H7 (cell line): ENCODE measurements at regions not wholly inside any gene's neighbourhood (a gene's known extent, or its start where the extent isn't known, plus 50 kb on each side); places are given as distances from the start of the nearest gene placed in this dataset.
"Not testable (repeated sequence)": the region's sequence is repeated elsewhere in the genome, so short reads cannot be mapped to it uniquely, and the experiment has no call there.

ENCODE experiments used
- DNase-seq: peaks from one replicate; pipeline ENCODE4 v3.0.0; 2012
- H3K27me3 ChIP-seq: 2 replicates; pipeline ENCODE4 v1.6.0; 2011; ENCODE audit warnings: mild to moderate bottlenecking, low read length; ENCODE audit not compliant: control insufficient read depth, insufficient read depth
- H3K36me3 ChIP-seq: replicated peaks from 2 replicates; pipeline ENCODE4 v1.5.1; 2011; ENCODE audit warnings: low read length; ENCODE audit not compliant: control insufficient read depth, insufficient read depth
- H3K4me3 ChIP-seq: 2 replicates; pipeline ENCODE4 v1.5.1; 2011; ENCODE audit warnings: low read depth, mild to moderate bottlenecking, control low read depth, low read length, moderate library complexity; ENCODE audit not compliant: insufficient read depth

GRCh38 chr18:9038277-9038871 lies 64.1 kb upstream of the NDUFV2 start:
- H3K4me3 ChIP-seq, result no peak overlapping the region
- H3K36me3 ChIP-seq, result no peaks in the 10 kb centered on the region
- no peaks in the 10 kb centered on the region for H3K27me3 ChIP-seq
- no peak for DNase-seq

DNA sequence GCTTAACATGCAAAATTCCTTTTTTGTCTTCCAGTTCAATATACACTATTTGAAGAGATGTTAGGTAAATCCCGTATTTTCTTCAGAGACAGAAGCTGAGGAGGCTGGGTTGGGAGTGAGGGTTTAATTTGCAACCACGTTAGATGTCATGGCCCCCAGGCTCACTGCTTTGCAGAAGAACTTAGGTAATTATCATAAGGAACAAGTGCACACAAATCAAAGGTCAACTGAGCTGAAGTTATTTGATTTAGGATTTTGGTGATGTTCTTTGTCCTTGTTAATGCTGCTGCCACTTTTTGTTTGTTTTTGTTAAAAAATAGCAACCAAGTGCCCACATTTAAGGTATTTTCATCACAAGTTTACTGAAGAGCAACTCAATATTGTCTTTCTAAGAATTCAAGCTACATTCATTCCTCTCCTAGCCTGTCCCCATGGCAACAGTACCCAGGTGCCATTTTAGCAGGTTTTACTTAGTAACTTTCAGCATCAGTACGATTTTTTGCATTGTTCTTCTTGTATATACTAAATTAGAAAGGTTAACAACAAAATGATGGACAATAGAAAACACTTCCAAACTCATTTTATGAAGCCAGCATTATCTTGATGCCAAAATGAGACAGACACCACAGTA lies 62.9 kb upstream of the NDUFV2 start:
- DNase-seq, result no peak
- Histone ChIP-seq H3K27me3 (no peaks in the 10 kb centered on the region), H3K36me3 (no peaks in the 10 kb centered on the region), H3K4me3 (no peak overlapping the region)

DNA sequence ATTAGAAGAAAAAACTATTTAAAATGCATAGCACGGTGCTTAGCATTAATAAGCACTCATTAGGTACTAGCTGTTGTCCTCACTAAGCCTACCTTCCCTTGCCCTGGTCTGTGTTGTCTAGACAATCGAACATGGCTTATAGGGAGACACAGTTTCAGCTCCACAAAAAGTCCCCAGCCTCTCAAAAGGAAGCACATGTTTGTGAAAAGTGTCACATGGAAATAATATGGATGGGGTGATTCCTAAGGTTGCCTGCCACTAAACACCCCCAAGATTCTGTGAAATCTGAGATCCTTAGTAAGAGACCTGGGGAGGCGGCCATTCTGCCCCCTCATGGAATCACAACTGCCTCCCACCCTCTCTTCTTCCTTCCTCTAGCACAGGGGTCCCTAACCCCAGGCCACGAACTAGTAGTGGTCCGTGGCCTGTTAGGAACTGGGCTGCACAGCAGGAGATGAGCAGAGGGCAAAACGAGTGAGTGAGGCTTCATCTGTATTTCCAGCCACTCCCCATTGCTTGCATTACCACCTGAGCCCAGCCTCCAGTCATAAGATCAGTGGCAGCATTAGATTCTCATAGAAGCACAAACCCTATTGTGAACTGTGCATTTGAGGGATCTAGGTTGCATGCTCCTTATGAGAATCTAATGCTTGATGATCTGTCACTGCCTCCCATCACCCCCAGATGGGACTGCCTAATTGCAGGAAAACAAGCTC lies 59.6 kb upstream of the NDUFV2 start:
- H3K27me3 ChIP-seq, result no peaks in the 10 kb centered on the region

GRCh38 chr18:9043581-9043980 lies 58.9 kb upstream of the NDUFV2 start:
- no peaks in the 10 kb centered on the region for H3K36me3 ChIP-seq
- H3K4me3 ChIP-seq, result no peak overlapping the region
- DNase-seq, result no peak
- no peaks in the 10 kb centered on the region for H3K27me3 ChIP-seq

More for the DNA sequence above, 59.6 kb upstream of the NDUFV2 start:
- H3K4me3 ChIP-seq, result no peak overlapping the region
- H3K36me3 ChIP-seq, result no peaks in the 10 kb centered on the region
- DNase-seq, result no peak

- Histone ChIP-seq H3K27me3 (no peaks in the 10 kb centered on the region), H3K36me3 (no peaks in the 10 kb centered on the region), H3K4me3 (no peak overlapping the region)
- DNase-seq, result no peak
Measured at GRCh38 chr18:9047715-9048114, 54.8 kb upstream of the NDUFV2 start.

GRCh38 chr18:9048236-9048635 lies 54.3 kb upstream of the NDUFV2 start:
- Histone ChIP-seq H3K36me3 (no peaks in the 10 kb centered on the region), H3K4me3 (no peak overlapping the region), H3K27me3 (no peaks in the 10 kb centered on the region)
- DNase-seq, result no peak

GRCh38 chr18:9048808-9049494 lies 53.5 kb upstream of the NDUFV2 start:
- no peak for DNase-seq
- no peaks in the 10 kb centered on the region for H3K36me3 ChIP-seq
- no peak overlapping the region for H3K4me3 ChIP-seq
- no peaks in the 10 kb centered on the region for H3K27me3 ChIP-seq

DNA sequence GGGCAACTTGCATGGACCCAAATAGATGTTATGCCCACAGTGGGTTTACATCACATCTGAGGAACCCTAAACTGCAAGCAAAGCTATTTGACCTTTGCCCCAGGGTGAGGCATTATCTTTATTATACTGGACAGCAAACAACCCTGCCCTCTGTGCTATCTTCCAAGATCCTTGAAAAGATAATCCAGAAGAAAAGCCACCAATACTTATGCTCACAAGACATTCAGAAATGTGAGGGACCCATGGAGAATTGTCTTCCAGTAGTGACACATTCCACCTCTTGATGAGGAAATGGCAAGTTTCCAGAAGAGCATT lies 53.0 kb upstream of the NDUFV2 start:
- H3K36me3 ChIP-seq, result no peaks in the 10 kb centered on the region
- H3K27me3 ChIP-seq, result no peaks in the 10 kb centered on the region
- no peak for DNase-seq
- no peak overlapping the region for H3K4me3 ChIP-seq

DNA sequence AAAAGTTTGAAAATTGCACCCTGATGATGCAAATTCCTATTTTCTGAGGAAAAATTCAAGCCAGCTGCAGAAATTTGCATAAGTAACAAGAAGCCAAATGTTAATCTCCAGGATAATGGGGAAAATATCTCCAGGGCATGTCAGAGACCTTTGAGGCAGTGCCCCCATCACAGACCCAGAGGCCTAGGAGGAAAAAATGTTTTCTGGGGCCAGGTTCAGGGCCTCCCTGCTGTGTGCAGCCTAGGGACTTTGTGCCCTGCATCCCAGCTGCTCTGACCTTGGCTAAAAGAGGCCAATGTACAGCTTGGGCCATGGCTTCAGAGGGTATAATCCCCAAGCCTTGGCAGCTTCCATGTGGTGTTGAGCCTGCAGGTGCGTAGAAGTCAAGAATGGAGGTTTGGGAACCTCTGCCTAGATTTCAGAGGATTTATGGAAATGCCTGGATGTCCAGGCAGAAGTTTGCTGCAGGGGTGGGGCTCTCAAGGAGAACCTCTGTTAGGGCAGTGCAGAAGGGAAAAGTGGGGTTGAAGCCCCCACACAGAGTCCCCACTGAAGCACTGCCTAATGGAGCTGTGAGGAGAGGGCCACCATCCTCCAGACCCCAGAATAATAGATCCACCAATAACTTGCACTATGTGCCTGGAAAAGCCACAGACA lies 51.7 kb upstream of the NDUFV2 start:
- H3K36me3 ChIP-seq, DNase-seq, H3K27me3 ChIP-seq, H3K4me3 ChIP-seq: not testable (repeated sequence)
